ENCODE measurements at regions not wholly inside any gene's neighbourhood (a gene's known extent, or its start where the extent isn't known, plus 50 kb on each side); places are given as distances from the start of the nearest gene placed in this dataset.

DNA sequence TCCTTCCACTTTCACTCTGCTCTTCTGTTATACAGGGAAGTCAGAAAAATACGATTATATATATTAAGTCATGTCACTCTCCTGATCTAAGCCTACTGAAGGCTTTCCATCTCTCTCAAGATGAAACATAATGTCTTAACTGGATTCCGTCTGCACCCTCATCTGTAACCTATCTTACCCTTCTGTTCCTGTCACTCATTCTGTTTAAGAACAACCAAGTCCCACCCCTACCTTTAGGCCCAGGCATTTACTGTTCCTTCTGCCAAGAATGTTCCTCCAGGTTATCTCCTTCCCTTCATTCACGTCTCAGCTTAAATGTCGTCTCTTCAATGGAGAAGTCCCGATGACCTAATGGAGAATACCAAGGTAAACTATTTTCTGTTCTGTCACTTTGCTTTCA is 1802.4 kb downstream of the MRPL39 start:
- Histone ChIP-seq H3K27ac (no peak overlapping the region), H3K79me2 (ENCODE audit: insufficient read depth, low read depth) (no peaks in the 10 kb centered on the region), H4K20me1 (ENCODE audit: insufficient read depth) (no peaks in the 10 kb centered on the region), H3K4me3 (IDR thresholded peaks at IDR 0.05; ENCODE audit: insufficient read depth, low read depth, low read length) (no peak overlapping the region), H2AFZ (ENCODE audit: low read depth) (no peak overlapping the region), H3K4me1 (ENCODE audit: low read depth, poor library complexity, severe bottlenecking) (no peaks in the 10 kb centered on the region), H3K36me3 (ENCODE audit: insufficient read depth) (no peaks in the 10 kb centered on the region), H3K4me2 (no peak overlapping the region), H3K27me3 (ENCODE audit: insufficient read depth, low read depth) (no peaks in the 10 kb centered on the region), H3K9ac (no peak overlapping the region)
- no peak for TF ChIP-seq CTCF (conservative IDR thresholded peaks at IDR 0.05; ENCODE audit: low read depth, low read length)

DNA sequence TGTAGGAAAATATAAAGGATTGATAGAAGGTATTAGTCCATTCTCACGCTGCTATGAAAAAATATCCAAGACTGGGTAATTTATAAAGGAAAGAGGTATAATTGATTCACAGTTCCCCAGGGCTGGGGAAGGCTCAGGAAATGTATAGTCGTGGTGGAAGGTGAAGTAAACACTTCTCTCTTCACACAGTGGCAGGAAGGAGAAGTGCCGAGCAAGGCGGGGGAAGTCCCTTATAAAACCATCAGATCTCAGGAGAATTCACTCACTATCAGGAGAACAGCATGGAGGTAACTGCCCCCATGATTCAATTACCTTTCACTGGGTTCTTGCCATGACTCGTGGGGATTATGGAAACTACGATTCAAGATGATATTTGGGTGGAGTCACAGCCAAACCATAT is 1806.0 kb downstream of the MRPL39 start:
- Histone ChIP-seq H3K4me1 (ENCODE audit: low read depth, poor library complexity, severe bottlenecking) (no peaks in the 10 kb centered on the region), H3K27ac (no peak overlapping the region), H3K4me2 (no peak overlapping the region), H3K4me3 (IDR thresholded peaks at IDR 0.05; ENCODE audit: insufficient read depth, low read depth, low read length) (no peak overlapping the region), H3K36me3 (ENCODE audit: insufficient read depth) (no peaks in the 10 kb centered on the region), H3K9ac (no peak overlapping the region), H3K27me3 (ENCODE audit: insufficient read depth, low read depth) (no peaks in the 10 kb centered on the region), H2AFZ (ENCODE audit: low read depth) (no peak overlapping the region), H4K20me1 (ENCODE audit: insufficient read depth) (no peaks in the 10 kb centered on the region), H3K79me2 (ENCODE audit: insufficient read depth, low read depth) (no peaks in the 10 kb centered on the region)
- no peak for TF ChIP-seq CTCF (conservative IDR thresholded peaks at IDR 0.05; ENCODE audit: low read depth, low read length)

GRCh38 chr21:23799376-23799775 is 1807.9 kb downstream of the MRPL39 start:
- TF ChIP-seq CTCF (conservative IDR thresholded peaks at IDR 0.05; ENCODE audit: low read depth, low read length): no peak
- no peak overlapping the region for H3K4me3 ChIP-seq (IDR thresholded peaks at IDR 0.05; ENCODE audit: insufficient read depth, low read depth, low read length)
- no peaks in the 10 kb centered on the region for H3K4me1 ChIP-seq (ENCODE audit: low read depth, poor library complexity, severe bottlenecking)

GRCh38 chr21:23792300-23792699 is 1815.0 kb downstream of the MRPL39 start:
- no peak for TF ChIP-seq CTCF (conservative IDR thresholded peaks at IDR 0.05; ENCODE audit: low read depth, low read length)
- H3K27me3 ChIP-seq (ENCODE audit: insufficient read depth, low read depth): no peaks in the 10 kb centered on the region

More at GRCh38 chr21:23799376-23799775, 1807.9 kb downstream of the MRPL39 start:
- no peaks in the 10 kb centered on the region for H4K20me1 ChIP-seq (ENCODE audit: insufficient read depth)
- H3K36me3 ChIP-seq (ENCODE audit: insufficient read depth): no peaks in the 10 kb centered on the region
- H3K27me3 ChIP-seq (ENCODE audit: insufficient read depth, low read depth): no peaks in the 10 kb centered on the region
- H3K27ac ChIP-seq: no peak overlapping the region
- H2AFZ ChIP-seq (ENCODE audit: low read depth): no peak overlapping the region
- no peak overlapping the region for H3K9ac ChIP-seq
- H3K4me2 ChIP-seq: no peak overlapping the region
- H3K79me2 ChIP-seq (ENCODE audit: insufficient read depth, low read depth): no peaks in the 10 kb centered on the region

More at GRCh38 chr21:23792300-23792699, 1815.0 kb downstream of the MRPL39 start:
- H3K27ac ChIP-seq: no peak overlapping the region
- H3K9ac ChIP-seq: no peak overlapping the region
- H3K4me1 ChIP-seq (ENCODE audit: low read depth, poor library complexity, severe bottlenecking): no peaks in the 10 kb centered on the region
- no peak overlapping the region for H3K4me3 ChIP-seq (IDR thresholded peaks at IDR 0.05; ENCODE audit: insufficient read depth, low read depth, low read length)
- no peaks in the 10 kb centered on the region for H4K20me1 ChIP-seq (ENCODE audit: insufficient read depth)
- H3K36me3 ChIP-seq (ENCODE audit: insufficient read depth): no peaks in the 10 kb centered on the region
- no peaks in the 10 kb centered on the region for H3K79me2 ChIP-seq (ENCODE audit: insufficient read depth, low read depth)
- H2AFZ ChIP-seq (ENCODE audit: low read depth): no peak overlapping the region
- H3K4me2 ChIP-seq: no peak overlapping the region
